M059J (cell line): ENCODE measurements at regions not wholly inside any gene's neighbourhood (a gene's known extent, or its start where the extent isn't known, plus 50 kb on each side); places are given as distances from the start of the nearest gene placed in this dataset.
"Not testable (repeated sequence)": the region's sequence is repeated elsewhere in the genome, so short reads cannot be mapped to it uniquely, and the experiment has no call there.

ENCODE experiments used
- DNase-seq: peaks from one replicate; pipeline ENCODE4 v3.0.0-alpha.2; 2012; ENCODE audit warnings: low read depth

DNA sequence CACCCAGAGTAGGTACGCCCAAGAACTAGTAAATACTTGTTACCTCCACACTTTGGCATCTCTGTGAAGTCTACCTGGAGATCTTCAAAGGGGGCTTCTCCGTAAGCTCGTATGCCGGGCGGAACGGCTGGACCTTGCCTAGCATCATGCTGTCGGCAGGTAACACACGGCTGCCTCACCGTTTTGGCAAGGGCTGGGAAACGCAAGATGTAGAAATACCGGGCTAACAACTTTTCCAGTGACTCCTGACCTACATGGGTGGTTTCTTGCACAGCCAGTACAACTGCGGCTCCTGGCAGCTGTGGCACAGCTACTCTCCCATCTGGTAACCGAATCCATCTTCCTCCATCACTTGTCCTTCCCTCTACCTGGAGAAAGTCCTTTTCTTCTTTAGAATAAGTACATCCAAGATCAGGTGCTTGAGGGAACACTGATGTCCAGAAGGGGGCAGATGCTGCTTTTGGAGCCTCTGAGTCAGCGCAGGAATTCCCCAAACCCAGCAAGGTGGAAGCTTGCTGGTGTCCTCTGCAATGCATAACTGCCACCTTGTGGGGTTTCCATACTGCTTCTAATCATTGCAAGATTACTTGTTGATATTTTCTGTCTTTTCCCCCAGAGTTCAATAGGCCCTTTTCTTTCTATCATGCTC is 59.7 kb upstream of the FRG2C start:
- peak; percentile 2 for DNase-seq

DNA sequence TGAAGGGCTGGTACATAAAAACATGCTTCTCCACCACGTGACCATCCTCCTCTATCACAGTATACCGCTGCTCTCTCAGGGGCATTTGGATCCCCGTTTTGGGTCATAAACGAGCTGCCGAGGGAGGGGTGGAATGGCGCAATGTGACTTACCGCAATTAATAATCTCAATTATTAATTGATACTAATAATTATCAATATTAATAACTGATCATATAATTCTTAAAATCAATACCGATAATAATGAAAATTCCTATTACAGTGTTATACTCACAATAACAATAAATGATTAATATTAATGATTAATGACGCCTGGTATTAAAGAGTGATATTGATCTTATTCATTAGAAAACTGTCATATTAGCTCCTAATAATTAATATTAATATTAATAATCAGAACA is 56.1 kb upstream of the FRG2C start:
- not testable (repeated sequence) for DNase-seq

GRCh38 chr3:75609598-75609997 is 54.5 kb upstream of the FRG2C start:
- DNase-seq: not testable (repeated sequence)

DNA sequence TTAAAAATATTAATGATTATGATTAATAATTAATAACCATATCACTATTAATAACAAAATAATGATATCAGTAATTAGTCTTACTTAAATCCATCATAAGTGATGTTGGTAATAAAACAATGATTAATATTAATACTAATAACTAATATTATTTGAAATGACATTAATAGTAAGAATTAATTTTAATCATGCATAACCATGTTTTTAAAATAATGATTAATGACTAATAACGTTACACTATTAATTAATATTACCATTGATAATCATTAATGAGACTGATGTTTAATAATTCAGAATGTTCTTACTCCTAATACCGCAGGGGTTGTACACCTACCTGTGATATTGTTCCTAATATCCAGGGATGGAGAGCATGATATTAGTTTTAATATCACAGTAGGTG is 53.4 kb upstream of the FRG2C start:
- no peak for DNase-seq

DNA sequence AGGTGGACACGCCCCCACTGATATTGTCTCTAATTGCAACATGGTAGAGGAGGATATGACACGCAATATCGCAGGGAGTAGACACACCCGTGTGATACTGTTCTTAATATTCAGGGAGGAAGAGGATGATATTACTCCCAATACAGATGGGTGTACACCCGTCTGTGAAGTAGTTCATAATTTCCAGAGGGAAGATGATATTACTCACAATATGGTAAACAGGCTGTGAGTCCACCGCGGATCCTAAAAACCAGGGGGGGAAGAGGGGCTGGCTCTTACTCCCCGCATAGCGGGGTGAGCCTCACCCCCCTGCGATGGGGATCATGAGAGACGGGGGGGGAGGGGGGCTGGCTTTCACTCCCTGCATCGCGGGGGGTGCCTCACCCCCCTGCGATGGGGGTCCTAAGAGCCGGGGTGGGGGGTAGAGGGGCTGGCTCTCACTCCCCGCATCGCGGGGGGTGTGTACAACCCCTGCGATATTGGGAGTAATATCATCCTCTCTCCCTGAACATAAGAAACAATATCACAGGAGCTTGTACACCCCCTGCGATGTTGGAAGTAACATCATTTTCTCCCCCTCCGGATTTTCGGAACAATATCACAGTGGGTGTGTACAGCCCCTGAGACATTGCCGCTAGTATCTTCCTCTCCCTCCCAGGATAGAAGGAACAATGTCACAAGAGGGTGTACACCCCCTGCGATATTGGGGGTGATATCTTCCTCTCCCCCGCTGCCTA is 52.2 kb upstream of the FRG2C start:
- not testable (repeated sequence) for DNase-seq
